ENCODE measurements at regions not wholly inside any gene's neighbourhood (a gene's known extent, or its start where the extent isn't known, plus 50 kb on each side); places are given as distances from the start of the nearest gene placed in this dataset.

DNA sequence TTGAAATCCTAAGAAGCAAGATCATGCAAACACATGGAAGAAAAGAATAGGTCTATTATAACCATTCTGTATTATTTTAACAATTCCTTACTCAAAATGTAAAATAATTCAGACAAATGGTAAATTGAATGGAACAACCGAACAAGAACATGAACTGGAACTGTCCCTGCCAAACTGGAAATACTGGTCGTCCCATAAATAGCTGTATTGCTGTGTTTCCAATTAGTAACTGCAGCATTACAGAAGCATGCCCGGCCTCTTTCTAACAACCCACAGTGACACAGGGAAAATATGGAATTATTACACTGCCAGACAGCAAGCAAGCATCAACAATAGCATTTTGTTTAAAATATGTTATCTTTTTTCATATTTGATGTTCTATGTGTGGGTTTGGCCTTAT, 1138.5 kb upstream of the PHF14 start:
- H3K4me2 ChIP-seq (ENCODE audit: control insufficient read depth, extremely low read depth, insufficient read depth, low read depth, low read length), result no peak overlapping the region
- no peaks in the 10 kb centered on the region for H3K9me1 ChIP-seq (ENCODE audit: control insufficient read depth, extremely low read depth, insufficient read depth, low read length)
- H3K9me3 ChIP-seq (ENCODE audit: control insufficient read depth, low read depth, low read length), result no peaks in the 10 kb centered on the region
- H3K4me1 ChIP-seq (ENCODE audit: control insufficient read depth, extremely low read depth, insufficient read depth, low read length), result no peaks in the 10 kb centered on the region
- H3K4me3 ChIP-seq (ENCODE audit: control insufficient read depth in 2 of 3, extremely low read depth in 1 of 3, insufficient read depth in 2 of 3, low read depth in 1 of 3, low read length in 3 of 3), result no peak overlapping the region
- no peak overlapping the region for H2AFZ ChIP-seq (ENCODE audit: control insufficient read depth, low read length)
- TF ChIP-seq, protein P1, sequence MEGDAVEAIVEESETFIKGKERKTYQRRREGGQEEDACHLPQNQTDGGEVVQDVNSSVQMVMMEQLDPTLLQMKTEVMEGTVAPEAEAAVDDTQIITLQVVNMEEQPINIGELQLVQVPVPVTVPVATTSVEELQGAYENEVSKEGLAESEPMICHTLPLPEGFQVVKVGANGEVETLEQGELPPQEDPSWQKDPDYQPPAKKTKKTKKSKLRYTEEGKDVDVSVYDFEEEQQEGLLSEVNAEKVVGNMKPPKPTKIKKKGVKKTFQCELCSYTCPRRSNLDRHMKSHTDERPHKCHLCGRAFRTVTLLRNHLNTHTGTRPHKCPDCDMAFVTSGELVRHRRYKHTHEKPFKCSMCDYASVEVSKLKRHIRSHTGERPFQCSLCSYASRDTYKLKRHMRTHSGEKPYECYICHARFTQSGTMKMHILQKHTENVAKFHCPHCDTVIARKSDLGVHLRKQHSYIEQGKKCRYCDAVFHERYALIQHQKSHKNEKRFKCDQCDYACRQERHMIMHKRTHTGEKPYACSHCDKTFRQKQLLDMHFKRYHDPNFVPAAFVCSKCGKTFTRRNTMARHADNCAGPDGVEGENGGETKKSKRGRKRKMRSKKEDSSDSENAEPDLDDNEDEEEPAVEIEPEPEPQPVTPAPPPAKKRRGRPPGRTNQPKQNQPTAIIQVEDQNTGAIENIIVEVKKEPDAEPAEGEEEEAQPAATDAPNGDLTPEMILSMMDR (optimal IDR thresholded peaks at IDR 0.05 in 1 of 3, IDR thresholded peaks at IDR 0.05 in 1 of 3, conservative IDR thresholded peaks at IDR 0.05 in 1 of 3; ENCODE audit: extremely low read depth in 1 of 3, insufficient read depth in 2 of 3, low read length in 3 of 3), result no peak
- no peak for TF ChIP-seq EZH2 (IDR thresholded peaks at IDR 0.05; ENCODE audit: low read length)
- no peaks in the 10 kb centered on the region for H3K36me3 ChIP-seq (ENCODE audit: control insufficient read depth in 2 of 2, extremely low read depth in 1 of 2, insufficient read depth in 2 of 2, low read length in 2 of 2)
- H4K20me1 ChIP-seq (ENCODE audit: control insufficient read depth, extremely low read depth, insufficient read depth, low read length), result no peaks in the 10 kb centered on the region
- H3K27me3 ChIP-seq (ENCODE audit: control insufficient read depth, extremely low read depth, insufficient read depth, low read length), result no peaks in the 10 kb centered on the region
- FAIRE-seq, result no peak
- DNase-seq (ENCODE audit: low read depth, low spot score), result no peak
- no peak overlapping the region for H3K27ac ChIP-seq (ENCODE audit: control insufficient read depth, insufficient read depth, low read length)
- H3K79me2 ChIP-seq (ENCODE audit: control insufficient read depth, insufficient read depth, low read length), result no peaks in the 10 kb centered on the region
- H3K9ac ChIP-seq (ENCODE audit: control insufficient read depth, extremely low read depth, insufficient read depth, low read length), result no peak overlapping the region
- dilution Hi-C loops (cut with MboI; ENCODE audit: extremely low pct_ligation_motif_present, low sequenced_read_pairs), result no loop called here

DNA sequence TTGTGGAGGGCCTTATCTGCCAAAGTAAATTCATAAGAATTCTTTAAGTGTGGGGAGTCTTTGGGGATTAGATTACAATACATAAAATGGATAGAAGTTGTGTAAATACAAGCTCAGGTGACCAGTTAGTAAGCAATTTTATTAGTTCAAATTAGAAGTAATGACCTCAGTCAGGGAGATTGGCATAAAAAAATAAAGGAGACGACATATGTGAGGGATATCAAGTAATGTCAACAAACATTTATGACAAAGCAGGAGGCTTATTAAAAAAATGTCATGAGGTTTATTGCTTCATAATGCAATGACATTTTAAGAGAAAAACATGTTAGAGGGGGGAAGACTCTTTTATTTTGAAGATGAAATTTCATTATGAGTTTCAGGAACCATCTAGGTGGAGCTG, 1137.0 kb upstream of the PHF14 start:
- no peaks in the 10 kb centered on the region for H3K9me1 ChIP-seq (ENCODE audit: control insufficient read depth, extremely low read depth, insufficient read depth, low read length)
- no peaks in the 10 kb centered on the region for H3K27me3 ChIP-seq (ENCODE audit: control insufficient read depth, extremely low read depth, insufficient read depth, low read length)
- H3K4me3 ChIP-seq (ENCODE audit: control insufficient read depth in 2 of 3, extremely low read depth in 1 of 3, insufficient read depth in 2 of 3, low read depth in 1 of 3, low read length in 3 of 3), result no peak overlapping the region
- no peak for TF ChIP-seq EZH2 (IDR thresholded peaks at IDR 0.05; ENCODE audit: low read length)
- TF ChIP-seq, protein P1 (optimal IDR thresholded peaks at IDR 0.05 in 1 of 3, IDR thresholded peaks at IDR 0.05 in 1 of 3, conservative IDR thresholded peaks at IDR 0.05 in 1 of 3; ENCODE audit: extremely low read depth in 1 of 3, insufficient read depth in 2 of 3, low read length in 3 of 3), result no peak
- H3K36me3 ChIP-seq (ENCODE audit: control insufficient read depth in 2 of 2, extremely low read depth in 1 of 2, insufficient read depth in 2 of 2, low read length in 2 of 2), result no peaks in the 10 kb centered on the region
- H3K4me1 ChIP-seq (ENCODE audit: control insufficient read depth, extremely low read depth, insufficient read depth, low read length), result no peaks in the 10 kb centered on the region
- DNase-seq (ENCODE audit: low read depth, low spot score) (no peak), FAIRE-seq (no peak)
- no peak overlapping the region for H3K9ac ChIP-seq (ENCODE audit: control insufficient read depth, extremely low read depth, insufficient read depth, low read length)
- H4K20me1 ChIP-seq (ENCODE audit: control insufficient read depth, extremely low read depth, insufficient read depth, low read length), result no peaks in the 10 kb centered on the region
- H3K79me2 ChIP-seq (ENCODE audit: control insufficient read depth, insufficient read depth, low read length), result no peaks in the 10 kb centered on the region
- H3K4me2 ChIP-seq (ENCODE audit: control insufficient read depth, extremely low read depth, insufficient read depth, low read depth, low read length), result no peak overlapping the region
- dilution Hi-C loops (cut with MboI; ENCODE audit: extremely low pct_ligation_motif_present, low sequenced_read_pairs), result no loop called here
- no peak overlapping the region for H3K27ac ChIP-seq (ENCODE audit: control insufficient read depth, insufficient read depth, low read length)
- no peaks in the 10 kb centered on the region for H3K9me3 ChIP-seq (ENCODE audit: control insufficient read depth, low read depth, low read length)
- no peak overlapping the region for H2AFZ ChIP-seq (ENCODE audit: control insufficient read depth, low read length)

All from keratinocyte (primary cell).